ENCODE measurements at regions not wholly inside any gene's neighbourhood (a gene's known extent, or its start where the extent isn't known, plus 50 kb on each side); places are given as distances from the start of the nearest gene placed in this dataset.
"Not testable (repeated sequence)": the region's sequence is repeated elsewhere in the genome, so short reads cannot be mapped to it uniquely, and the experiment has no call there.

DNA sequence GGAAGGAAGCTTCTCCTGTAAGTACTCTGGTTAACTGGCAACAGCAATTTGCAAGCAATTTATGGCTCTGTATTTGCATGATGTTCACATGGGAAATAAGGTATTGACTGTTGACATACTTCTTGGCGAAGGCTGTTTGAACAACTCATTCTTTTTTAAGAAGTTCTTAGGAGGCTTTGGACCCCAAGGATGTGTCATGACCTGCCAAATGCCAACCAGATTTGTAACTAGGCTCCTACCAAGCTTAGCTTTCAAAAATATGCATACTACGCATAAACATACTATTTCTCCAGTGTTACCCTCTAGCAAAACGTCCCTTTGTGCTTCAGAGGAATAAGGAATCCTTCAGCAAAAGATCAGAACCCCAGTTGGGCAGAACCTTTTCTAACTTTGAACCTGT is 165.2 kb upstream of the MSX2 start:
- no peak overlapping the region for H3K4me3 ChIP-seq
- TF ChIP-seq, protein P1, sequence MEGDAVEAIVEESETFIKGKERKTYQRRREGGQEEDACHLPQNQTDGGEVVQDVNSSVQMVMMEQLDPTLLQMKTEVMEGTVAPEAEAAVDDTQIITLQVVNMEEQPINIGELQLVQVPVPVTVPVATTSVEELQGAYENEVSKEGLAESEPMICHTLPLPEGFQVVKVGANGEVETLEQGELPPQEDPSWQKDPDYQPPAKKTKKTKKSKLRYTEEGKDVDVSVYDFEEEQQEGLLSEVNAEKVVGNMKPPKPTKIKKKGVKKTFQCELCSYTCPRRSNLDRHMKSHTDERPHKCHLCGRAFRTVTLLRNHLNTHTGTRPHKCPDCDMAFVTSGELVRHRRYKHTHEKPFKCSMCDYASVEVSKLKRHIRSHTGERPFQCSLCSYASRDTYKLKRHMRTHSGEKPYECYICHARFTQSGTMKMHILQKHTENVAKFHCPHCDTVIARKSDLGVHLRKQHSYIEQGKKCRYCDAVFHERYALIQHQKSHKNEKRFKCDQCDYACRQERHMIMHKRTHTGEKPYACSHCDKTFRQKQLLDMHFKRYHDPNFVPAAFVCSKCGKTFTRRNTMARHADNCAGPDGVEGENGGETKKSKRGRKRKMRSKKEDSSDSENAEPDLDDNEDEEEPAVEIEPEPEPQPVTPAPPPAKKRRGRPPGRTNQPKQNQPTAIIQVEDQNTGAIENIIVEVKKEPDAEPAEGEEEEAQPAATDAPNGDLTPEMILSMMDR (IDR thresholded peaks at IDR 0.05), result no peak
- TF ChIP-seq POLR2A (IDR thresholded peaks at IDR 0.05), result no peak
- WGBS, 2 donors, result 19 to 29% methylated on average over 3 of the region's 3 CpGs
- peaks cover 0 to 38% (median 0%) of the 10 kb centered on the region in 4 donors for H3K27me3 ChIP-seq
- intact Hi-C loops (cut with DNase I), result no loop called here
- no peak for DNase-seq
- H3K27ac ChIP-seq, result no peak overlapping the region
- H3K36me3 ChIP-seq, result no peaks in the 10 kb centered on the region
- H3K4me1 ChIP-seq, result no peaks in the 10 kb centered on the region
- H3K9me3 ChIP-seq, result no peaks in the 10 kb centered on the region

DNA sequence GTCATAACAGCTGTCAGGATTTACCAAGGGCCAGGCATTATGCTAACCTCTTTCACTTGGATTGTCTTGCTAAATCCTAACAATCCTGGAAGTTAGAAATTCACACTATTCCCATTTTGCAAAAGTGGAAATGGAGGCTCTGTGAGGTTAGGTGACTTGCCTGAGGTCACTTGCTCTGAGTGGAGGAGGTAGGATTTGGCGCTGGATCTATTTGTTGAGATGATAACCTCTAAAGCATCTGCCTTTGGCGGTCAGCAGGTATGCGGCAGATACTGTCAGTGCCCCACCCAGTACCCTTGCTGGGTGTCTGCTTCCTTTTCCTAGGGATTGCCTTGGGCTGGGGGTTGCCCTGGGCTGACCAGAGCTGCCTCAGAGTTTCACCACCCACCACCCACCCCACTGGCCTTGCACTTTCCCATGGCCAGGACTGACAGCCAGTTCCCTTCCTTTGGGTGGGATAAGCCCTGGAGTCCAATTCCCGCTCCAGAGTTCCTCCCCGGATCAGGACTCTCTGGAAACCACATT is 164.8 kb upstream of the MSX2 start:
- 50 to 66% methylated on average over 2 to 5 of the region's 5 CpGs for WGBS, 2 donors

DNA sequence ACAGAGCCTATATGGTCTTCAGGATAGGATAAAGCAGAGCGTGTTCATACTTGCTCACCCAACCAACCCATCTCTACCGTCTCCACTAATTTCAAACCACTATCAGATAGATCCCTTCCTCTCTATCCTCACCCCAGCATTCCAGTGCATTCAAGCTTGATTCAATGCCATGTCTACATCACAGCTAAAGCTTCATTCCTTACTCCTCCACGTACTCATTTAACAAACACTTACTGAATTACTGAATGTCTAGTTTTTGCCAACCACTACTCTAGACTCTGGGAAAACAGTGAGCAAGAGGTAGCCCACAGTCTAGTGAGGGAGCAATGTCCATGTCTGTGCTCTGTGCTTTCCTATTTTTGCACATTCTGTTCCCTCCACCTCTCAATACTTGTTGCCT is 163.5 kb upstream of the MSX2 start:
- 75 to 78% methylated on average over 3 of the region's 3 CpGs for WGBS, 2 donors
- TF ChIP-seq POLR2A (IDR thresholded peaks at IDR 0.05), result no peak
- TF ChIP-seq, protein P1 (IDR thresholded peaks at IDR 0.05), result no peak
- Histone ChIP-seq H3K4me3 (no peak overlapping the region), H3K4me1 (no peaks in the 10 kb centered on the region), H3K36me3 (no peaks in the 10 kb centered on the region), H3K27me3 (peaks cover 0 to 38% (median 0%) of the 10 kb centered on the region in 4 donors), H3K27ac (no peak overlapping the region), H3K9me3 (no peaks in the 10 kb centered on the region)
- intact Hi-C loops (cut with DNase I), result no loop called here
- no peak for DNase-seq

More for the DNA sequence above, 164.8 kb upstream of the MSX2 start:
- H3K36me3 ChIP-seq, result no peaks in the 10 kb centered on the region
- H3K4me1 ChIP-seq, result no peaks in the 10 kb centered on the region
- no peak for DNase-seq
- no peak overlapping the region for H3K4me3 ChIP-seq
- intact Hi-C loops (cut with DNase I), result no loop called here
- peaks cover 0 to 38% (median 0%) of the 10 kb centered on the region in 4 donors for H3K27me3 ChIP-seq
- H3K27ac ChIP-seq, result no peak overlapping the region
- TF ChIP-seq POLR2A (IDR thresholded peaks at IDR 0.05), result no peak
- TF ChIP-seq, protein P1 (IDR thresholded peaks at IDR 0.05), result no peak
- H3K9me3 ChIP-seq, result no peaks in the 10 kb centered on the region

DNA sequence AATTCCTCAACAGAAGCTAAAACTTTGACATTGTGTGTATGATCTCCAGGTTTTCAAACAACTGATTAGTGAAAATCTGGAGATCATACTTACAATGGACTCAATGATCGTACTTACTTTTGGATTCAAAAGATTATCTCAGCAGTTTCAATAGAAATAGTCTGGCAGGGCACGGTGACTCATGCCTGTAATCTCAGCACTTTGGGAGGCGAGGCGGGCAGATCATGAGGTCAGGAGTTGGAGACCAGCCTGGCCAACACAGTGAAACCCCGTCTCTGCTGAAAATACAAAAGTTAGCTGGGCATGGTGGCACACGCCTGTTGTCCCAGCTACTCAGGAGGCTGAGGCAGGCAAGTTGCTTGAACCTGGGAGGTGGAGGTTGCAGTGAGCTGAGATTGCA is 161.3 kb upstream of the MSX2 start:
- H3K4me1 ChIP-seq; H3K36me3 ChIP-seq; H3K4me3 ChIP-seq; DNase-seq; H3K27ac ChIP-seq; intact Hi-C loops (cut with DNase I); H3K9me3 ChIP-seq: not testable (repeated sequence)
- peaks cover 0 to 30% (median 0%) of the 10 kb centered on the region in 4 donors for H3K27me3 ChIP-seq
- WGBS, 2 donors, result 33 to 42% methylated on average over 6 of the region's 6 CpGs

DNA sequence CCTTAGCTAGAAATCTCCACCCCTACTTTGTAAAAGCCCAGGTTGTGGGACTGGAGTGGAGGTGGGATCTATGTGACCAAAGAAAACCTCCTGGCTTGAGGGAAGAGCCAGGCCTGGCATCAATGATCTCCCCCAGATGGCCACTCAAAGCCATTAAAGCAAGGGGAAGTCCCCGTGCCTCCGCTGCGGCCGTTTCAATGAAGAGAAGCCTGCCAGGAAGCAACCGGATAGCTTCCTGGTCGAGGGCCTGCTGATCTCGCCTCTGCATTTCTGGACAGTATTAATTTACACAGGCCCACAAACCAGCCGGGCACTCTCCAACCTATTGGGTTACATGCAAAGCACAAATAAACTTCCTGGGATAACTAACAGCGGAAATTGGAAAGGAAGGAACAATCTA is 160.5 kb upstream of the MSX2 start:
- no peak overlapping the region for H3K27ac ChIP-seq
- peaks cover 0 to 30% (median 0%) of the 10 kb centered on the region in 4 donors for H3K27me3 ChIP-seq
- peaks cover 0 to 9% (median 0%) of the 10 kb centered on the region in 3 donors for H3K4me1 ChIP-seq
- H3K9me3 ChIP-seq, result no peaks in the 10 kb centered on the region
- WGBS, 2 donors, result 48 to 84% methylated on average over 9 of the region's 9 CpGs
- no peak overlapping the region for H3K4me3 ChIP-seq
- no peaks in the 10 kb centered on the region for H3K36me3 ChIP-seq
- TF ChIP-seq, protein P1 (IDR thresholded peaks at IDR 0.05), result no peak
- TF ChIP-seq POLR2A (IDR thresholded peaks at IDR 0.05), result no peak
- intact Hi-C loops (cut with DNase I), result no loop called here
- DNase-seq, result no peak
